GM12875 (cell line): ENCODE measurements at regions not wholly inside any gene's neighbourhood (a gene's known extent, or its start where the extent isn't known, plus 50 kb on each side); places are given as distances from the start of the nearest gene placed in this dataset.
"Not testable (repeated sequence)": the region's sequence is repeated elsewhere in the genome, so short reads cannot be mapped to it uniquely, and the experiment has no call there.

Source experiments
- H3K4me3 ChIP-seq: one replicate; pipeline ENCODE4 v1.5.1; 2011; ENCODE audit warnings: low read depth, low read length, control low read depth
- TF ChIP-seq, protein P1 (sequence below): IDR thresholded peaks from 2 replicates; pipeline ENCODE4 v1.5.1; 2011; ENCODE audit warnings: low read depth, mild to moderate bottlenecking, control low read depth, inconsistent platforms, low read length, moderate library complexity, borderline replicate concordance; ENCODE audit not compliant: insufficient read depth

DNA sequence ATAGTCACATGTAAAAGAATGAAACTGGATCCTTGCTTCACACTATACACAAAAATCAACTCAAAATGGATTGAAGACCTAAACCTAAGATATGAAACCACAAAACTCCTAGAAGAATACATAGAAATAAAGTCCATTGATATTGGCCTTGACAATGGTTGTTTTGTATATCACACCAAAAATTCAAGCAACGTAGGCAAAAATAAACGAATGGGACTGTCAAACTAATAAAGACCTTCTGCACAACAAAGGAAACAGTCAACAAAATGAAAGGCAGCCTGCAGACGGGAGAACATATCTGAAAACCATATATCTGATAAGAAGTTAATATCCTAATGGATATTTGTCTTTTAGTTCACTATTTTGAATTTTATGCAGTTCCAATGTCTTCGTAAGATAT is 292.3 kb upstream of the CNTN5 start:
- TF ChIP-seq, protein P1, sequence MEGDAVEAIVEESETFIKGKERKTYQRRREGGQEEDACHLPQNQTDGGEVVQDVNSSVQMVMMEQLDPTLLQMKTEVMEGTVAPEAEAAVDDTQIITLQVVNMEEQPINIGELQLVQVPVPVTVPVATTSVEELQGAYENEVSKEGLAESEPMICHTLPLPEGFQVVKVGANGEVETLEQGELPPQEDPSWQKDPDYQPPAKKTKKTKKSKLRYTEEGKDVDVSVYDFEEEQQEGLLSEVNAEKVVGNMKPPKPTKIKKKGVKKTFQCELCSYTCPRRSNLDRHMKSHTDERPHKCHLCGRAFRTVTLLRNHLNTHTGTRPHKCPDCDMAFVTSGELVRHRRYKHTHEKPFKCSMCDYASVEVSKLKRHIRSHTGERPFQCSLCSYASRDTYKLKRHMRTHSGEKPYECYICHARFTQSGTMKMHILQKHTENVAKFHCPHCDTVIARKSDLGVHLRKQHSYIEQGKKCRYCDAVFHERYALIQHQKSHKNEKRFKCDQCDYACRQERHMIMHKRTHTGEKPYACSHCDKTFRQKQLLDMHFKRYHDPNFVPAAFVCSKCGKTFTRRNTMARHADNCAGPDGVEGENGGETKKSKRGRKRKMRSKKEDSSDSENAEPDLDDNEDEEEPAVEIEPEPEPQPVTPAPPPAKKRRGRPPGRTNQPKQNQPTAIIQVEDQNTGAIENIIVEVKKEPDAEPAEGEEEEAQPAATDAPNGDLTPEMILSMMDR, result no peak
- no peak overlapping the region for H3K4me3 ChIP-seq

DNA sequence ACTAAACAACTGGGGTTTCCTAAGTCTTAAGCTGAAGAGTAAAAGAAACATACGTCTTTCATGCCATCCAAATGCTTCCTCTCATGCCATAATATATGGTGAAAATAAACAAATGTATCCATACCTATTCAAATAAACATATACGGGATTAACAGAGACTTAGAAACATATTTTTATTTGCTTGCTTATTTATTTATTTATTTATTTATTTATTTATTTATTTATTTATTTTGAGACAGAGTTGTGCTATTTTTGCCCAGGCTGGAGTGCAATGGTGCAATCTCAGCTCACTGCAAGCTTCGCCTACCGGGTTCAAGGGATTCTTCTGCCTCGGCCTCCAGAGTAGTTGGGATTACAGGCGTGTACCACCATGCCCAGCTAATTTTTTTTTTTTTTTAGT is 291.6 kb upstream of the CNTN5 start:
- TF ChIP-seq, protein P1, result no peak

DNA sequence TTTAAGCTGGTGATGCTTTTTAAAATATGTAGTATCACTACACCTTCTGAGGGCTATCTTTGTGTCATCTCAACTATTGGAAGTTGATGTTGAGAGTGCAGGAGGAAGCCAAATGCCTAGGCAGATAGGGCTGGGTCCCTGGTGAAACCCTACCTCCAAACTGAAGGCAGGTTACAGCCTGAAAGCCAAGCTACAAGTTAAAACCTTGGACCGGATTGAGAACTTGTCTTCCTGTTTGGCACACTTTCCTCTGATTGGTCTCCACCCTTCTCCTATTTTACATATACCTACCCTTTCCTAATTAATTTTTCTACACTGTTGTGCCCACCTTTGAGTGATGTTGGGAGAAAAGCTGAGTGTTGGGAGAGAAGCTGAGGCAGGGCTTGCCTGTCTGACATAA is 287.8 kb upstream of the CNTN5 start:
- H3K4me3 ChIP-seq, result no peak overlapping the region

More for the DNA sequence above, 291.6 kb upstream of the CNTN5 start:
- no peak overlapping the region for H3K4me3 ChIP-seq

DNA sequence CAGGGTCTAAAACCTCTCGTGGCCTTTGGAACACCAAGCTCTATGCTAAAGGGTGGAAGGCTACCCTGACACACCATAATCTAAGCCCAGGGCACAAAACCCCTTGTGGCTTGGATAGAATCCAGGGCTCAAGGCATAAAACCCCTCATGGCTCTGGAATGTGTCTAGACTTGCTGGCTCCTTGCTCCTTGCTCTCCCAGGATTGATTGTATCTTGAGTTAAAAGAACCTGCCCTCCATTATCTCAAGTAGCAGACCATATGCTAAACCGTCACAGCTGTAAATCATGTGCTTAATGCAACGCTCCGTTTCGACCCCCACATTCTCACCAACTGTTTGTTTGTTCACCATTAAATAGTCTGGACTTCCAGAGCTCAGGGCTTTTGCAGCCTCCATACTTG is 287.4 kb upstream of the CNTN5 start:
- H3K4me3 ChIP-seq, result not testable (repeated sequence)

More for the DNA sequence above, 287.8 kb upstream of the CNTN5 start:
- TF ChIP-seq, protein P1, result no peak

DNA sequence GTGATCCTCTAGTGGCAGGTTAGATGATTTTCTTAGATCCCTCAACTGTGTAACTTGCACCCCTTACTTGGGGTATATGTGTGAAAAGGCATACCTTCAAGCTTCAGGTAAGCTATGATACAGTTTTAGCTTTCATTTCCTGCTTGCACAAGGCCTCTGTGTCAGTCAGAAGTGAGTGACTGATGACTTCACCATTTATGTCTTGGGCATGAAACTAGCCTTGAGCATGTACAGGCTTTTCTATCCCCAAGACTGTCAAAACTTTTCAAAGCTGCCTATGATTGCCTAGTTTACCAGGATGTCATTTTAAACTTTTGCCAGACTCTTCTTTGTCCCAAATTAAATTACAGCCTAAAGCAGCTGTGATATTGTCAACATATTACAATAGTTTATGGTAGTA is 286.1 kb upstream of the CNTN5 start:
- TF ChIP-seq, protein P1, result no peak
- H3K4me3 ChIP-seq, result no peak overlapping the region

DNA sequence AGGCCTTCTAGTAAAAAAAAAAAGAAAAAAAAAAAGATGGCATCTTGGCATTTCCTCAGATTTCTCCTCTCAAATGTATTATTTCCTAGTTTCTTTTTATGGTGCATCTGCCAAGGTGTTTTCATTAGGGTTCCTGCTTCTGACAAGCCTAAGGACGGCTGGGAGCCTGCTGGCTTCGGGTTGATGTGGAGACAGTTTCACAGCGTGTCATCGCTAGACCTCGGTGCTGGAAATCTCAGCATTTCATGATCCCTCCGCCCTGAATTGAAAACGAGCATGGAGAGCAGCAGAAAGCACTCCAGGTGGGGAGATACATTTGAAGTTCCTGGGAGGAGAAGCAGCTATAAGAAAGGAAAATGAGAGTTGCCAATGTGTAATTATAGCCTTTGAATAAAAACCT is 283.9 kb upstream of the CNTN5 start:
- TF ChIP-seq, protein P1, result no peak
- no peak overlapping the region for H3K4me3 ChIP-seq

DNA sequence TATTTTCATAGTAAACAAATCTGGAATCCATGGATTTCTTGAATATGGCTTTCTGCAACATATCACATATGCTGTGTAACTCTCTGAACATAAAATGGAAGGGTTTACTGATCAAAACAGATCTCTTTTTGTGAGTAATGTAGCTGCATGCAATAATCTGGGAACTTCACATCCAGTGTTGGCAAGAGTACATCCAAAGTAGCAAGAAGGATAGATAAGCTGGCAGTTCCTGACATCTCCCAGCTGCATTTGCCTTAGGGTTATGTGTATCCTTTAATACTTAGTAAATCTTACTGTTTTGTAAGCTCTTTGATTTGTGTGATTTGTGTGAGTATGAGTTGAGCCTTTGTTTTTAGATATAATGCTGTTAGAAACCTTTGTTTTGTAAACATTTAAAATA is 280.4 kb upstream of the CNTN5 start:
- TF ChIP-seq, protein P1, result no peak
- H3K4me3 ChIP-seq, result no peak overlapping the region

DNA sequence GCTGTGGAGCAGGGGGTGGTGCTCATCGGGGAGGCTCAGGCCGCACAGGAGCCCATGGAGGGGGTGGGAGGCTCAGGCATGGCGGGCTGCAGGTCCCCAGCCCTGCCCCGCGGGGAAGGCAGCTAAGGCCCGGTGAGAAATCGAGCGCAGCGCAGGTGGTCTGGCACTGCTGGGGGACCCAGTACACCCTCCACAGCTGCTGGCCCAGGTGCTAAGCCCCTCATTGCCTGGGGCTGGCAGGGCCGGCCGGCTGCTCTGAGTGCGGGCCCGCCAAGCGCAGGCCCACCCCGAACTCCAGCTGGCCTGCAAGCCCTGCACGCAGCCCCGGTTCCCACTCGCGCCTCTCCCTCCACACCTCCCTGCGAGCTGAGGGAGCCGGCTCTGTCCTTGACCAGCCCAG is 257.3 kb upstream of the CNTN5 start:
- H3K4me3 ChIP-seq, result not testable (repeated sequence)
